ENCODE measurements at regions not wholly inside any gene's neighbourhood (a gene's known extent, or its start where the extent isn't known, plus 50 kb on each side); places are given as distances from the start of the nearest gene placed in this dataset.
"Not testable (repeated sequence)": the region's sequence is repeated elsewhere in the genome, so short reads cannot be mapped to it uniquely, and the experiment has no call there.

DNA sequence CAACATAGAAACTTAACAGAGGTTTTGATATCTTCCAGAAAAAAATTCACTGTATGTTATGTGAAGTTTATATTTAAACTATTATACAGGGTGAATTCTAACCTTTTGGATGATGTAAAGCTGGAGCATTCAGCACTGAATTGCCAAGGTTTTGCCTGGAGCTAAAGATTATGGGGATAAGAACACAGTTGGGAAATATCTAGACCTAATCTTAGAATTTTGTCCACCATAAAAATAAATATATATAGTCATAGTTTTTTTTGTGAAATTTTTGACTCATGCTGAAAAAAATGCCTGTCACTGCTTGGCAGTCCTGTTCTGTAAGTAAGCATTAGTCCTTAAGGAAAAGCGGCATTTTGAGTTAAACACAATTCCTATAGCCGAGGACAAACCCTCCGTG is 339.3 kb upstream of the TMEFF2 start:
- H4K20me1 ChIP-seq (ENCODE audit: insufficient read depth, low read length, poor library complexity, severe bottlenecking), result no peaks in the 10 kb centered on the region
- TF ChIP-seq, protein P1, sequence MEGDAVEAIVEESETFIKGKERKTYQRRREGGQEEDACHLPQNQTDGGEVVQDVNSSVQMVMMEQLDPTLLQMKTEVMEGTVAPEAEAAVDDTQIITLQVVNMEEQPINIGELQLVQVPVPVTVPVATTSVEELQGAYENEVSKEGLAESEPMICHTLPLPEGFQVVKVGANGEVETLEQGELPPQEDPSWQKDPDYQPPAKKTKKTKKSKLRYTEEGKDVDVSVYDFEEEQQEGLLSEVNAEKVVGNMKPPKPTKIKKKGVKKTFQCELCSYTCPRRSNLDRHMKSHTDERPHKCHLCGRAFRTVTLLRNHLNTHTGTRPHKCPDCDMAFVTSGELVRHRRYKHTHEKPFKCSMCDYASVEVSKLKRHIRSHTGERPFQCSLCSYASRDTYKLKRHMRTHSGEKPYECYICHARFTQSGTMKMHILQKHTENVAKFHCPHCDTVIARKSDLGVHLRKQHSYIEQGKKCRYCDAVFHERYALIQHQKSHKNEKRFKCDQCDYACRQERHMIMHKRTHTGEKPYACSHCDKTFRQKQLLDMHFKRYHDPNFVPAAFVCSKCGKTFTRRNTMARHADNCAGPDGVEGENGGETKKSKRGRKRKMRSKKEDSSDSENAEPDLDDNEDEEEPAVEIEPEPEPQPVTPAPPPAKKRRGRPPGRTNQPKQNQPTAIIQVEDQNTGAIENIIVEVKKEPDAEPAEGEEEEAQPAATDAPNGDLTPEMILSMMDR (conservative IDR thresholded peaks at IDR 0.05; ENCODE audit: low read length), result no peak
- TF ChIP-seq EZH2phosphoT487 (IDR thresholded peaks at IDR 0.05; ENCODE audit: borderline replicate concordance), result no peak
- no peak overlapping the region for H3K4me3 ChIP-seq (ENCODE audit: low read length, poor library complexity, severe bottlenecking)
- no peaks in the 10 kb centered on the region for H3K79me2 ChIP-seq (ENCODE audit: insufficient read depth, low read length)
- H3K4me1 ChIP-seq (ENCODE audit: insufficient read depth, low read length, poor library complexity, severe bottlenecking), result no peaks in the 10 kb centered on the region
- H3K9me3 ChIP-seq (ENCODE audit: insufficient read depth, low read depth, low read length), result no peaks in the 10 kb centered on the region
- H3F3A ChIP-seq (ENCODE audit: low read depth), result no peaks in the 10 kb centered on the region
- H2AFZ ChIP-seq (ENCODE audit: low read length), result no peak overlapping the region
- H3K4me2 ChIP-seq (ENCODE audit: low read depth, low read length, poor library complexity, severe bottlenecking), result no peak overlapping the region
- H3K9me2 ChIP-seq (replicated peaks; ENCODE audit: low read depth, low read length), result no peaks in the 10 kb centered on the region
- no peaks in the 10 kb centered on the region for H3K27me3 ChIP-seq (ENCODE audit: insufficient read depth, low read length, poor library complexity, severe bottlenecking)
- no peaks in the 10 kb centered on the region for H3K36me3 ChIP-seq (ENCODE audit: insufficient read depth, low read length)
- no peak overlapping the region for H3K9ac ChIP-seq (ENCODE audit: low read depth, low read length, poor library complexity, severe bottlenecking)

DNA sequence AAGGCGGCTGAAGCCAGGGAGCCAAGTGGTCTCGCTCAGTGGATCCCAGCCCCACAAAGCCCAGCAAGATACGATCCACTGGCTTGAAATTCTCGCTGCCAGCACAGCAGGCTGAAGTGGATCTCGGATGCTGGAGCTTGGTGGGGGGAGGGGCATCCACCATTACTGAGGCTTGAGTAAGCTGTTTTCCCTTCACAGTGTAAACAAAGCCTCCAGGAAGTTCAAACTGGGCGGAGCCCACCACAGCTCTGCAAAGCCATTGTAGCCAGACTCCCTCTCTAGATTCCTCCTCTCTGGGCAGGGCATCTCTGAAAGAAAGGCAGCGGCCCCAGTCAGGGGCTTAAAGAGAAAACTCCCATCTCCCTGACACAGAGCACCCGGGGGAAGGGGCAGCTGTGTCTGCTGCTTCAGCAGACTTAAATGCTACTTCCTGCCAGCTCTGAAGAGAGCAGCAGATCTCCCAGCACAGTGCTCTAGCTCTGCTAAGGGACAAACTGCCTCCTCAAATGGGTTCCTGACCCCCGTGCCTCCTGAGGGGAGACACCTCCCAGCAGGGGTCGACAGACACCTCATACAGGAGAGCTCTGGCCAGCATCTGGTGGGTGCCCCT is 330.0 kb upstream of the TMEFF2 start:
- H3K27me3 ChIP-seq (ENCODE audit: insufficient read depth, low read length, poor library complexity, severe bottlenecking); H4K20me1 ChIP-seq (ENCODE audit: insufficient read depth, low read length, poor library complexity, severe bottlenecking); H3K79me2 ChIP-seq (ENCODE audit: insufficient read depth, low read length); H3F3A ChIP-seq (ENCODE audit: low read depth); H3K9me2 ChIP-seq (replicated peaks; ENCODE audit: low read depth, low read length); H3K4me3 ChIP-seq (ENCODE audit: low read length, poor library complexity, severe bottlenecking); H3K36me3 ChIP-seq (ENCODE audit: insufficient read depth, low read length); H3K4me2 ChIP-seq (ENCODE audit: low read depth, low read length, poor library complexity, severe bottlenecking); H3K9me3 ChIP-seq (ENCODE audit: insufficient read depth, low read depth, low read length); H3K4me1 ChIP-seq (ENCODE audit: insufficient read depth, low read length, poor library complexity, severe bottlenecking); H2AFZ ChIP-seq (ENCODE audit: low read length); H3K9ac ChIP-seq (ENCODE audit: low read depth, low read length, poor library complexity, severe bottlenecking): not testable (repeated sequence)

DNA sequence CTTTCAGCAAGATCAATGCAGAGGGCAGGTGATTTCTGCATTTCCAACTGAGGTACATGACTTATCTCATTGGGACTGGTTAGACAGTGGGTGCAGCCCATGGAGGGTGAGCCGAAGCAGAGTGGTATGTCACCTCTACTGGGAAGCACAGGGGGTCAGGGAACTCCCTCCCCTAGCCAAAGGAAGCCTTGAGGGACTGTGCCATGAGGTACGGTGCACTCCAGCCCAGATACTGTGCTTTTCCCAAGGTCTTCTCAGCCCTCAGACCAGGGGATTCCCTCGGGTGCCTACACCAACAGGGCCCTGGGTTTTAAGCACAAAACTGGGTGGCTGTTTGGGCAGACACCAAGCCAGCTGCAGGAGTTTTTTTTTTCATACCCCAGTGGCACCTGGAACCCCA is 329.5 kb upstream of the TMEFF2 start:
- not testable (repeated sequence) for H3K9me2 ChIP-seq (replicated peaks; ENCODE audit: low read depth, low read length); H4K20me1 ChIP-seq (ENCODE audit: insufficient read depth, low read length, poor library complexity, severe bottlenecking); H3K9ac ChIP-seq (ENCODE audit: low read depth, low read length, poor library complexity, severe bottlenecking); H3K4me1 ChIP-seq (ENCODE audit: insufficient read depth, low read length, poor library complexity, severe bottlenecking); H3K27me3 ChIP-seq (ENCODE audit: insufficient read depth, low read length, poor library complexity, severe bottlenecking); H2AFZ ChIP-seq (ENCODE audit: low read length); H3K4me2 ChIP-seq (ENCODE audit: low read depth, low read length, poor library complexity, severe bottlenecking); H3K4me3 ChIP-seq (ENCODE audit: low read length, poor library complexity, severe bottlenecking); H3K79me2 ChIP-seq (ENCODE audit: insufficient read depth, low read length); H3K9me3 ChIP-seq (ENCODE audit: insufficient read depth, low read depth, low read length); H3K36me3 ChIP-seq (ENCODE audit: insufficient read depth, low read length); H3F3A ChIP-seq (ENCODE audit: low read depth)

DNA sequence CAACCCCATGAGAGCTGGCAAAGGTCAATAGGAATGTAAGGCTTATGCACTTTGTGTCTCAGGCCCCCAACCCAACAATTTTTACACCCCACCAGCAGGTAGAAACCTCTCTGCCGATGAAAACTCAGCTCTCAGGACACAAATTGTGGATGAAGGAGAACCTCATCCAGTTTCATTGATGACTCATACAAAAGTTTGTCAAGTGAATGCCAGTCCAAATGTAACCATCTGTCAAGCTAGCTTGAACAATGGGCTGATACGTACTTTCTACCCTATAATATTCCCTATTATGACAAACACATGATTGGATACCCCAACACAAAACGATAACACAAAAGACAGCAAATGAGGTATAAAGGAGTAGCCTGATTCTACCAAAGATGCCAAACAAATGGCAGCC is 321.2 kb upstream of the TMEFF2 start:
- no peak overlapping the region for H3K4me3 ChIP-seq (ENCODE audit: low read length, poor library complexity, severe bottlenecking)
- no peaks in the 10 kb centered on the region for H3K9me3 ChIP-seq (ENCODE audit: insufficient read depth, low read depth, low read length)
- H3K4me1 ChIP-seq (ENCODE audit: insufficient read depth, low read length, poor library complexity, severe bottlenecking), result no peaks in the 10 kb centered on the region
- H3K9ac ChIP-seq (ENCODE audit: low read depth, low read length, poor library complexity, severe bottlenecking), result no peak overlapping the region
- no peaks in the 10 kb centered on the region for H3K9me2 ChIP-seq (replicated peaks; ENCODE audit: low read depth, low read length)
- no peaks in the 10 kb centered on the region for H3K36me3 ChIP-seq (ENCODE audit: insufficient read depth, low read length)
- TF ChIP-seq, protein P1 (conservative IDR thresholded peaks at IDR 0.05; ENCODE audit: low read length), result no peak
- TF ChIP-seq EZH2phosphoT487 (IDR thresholded peaks at IDR 0.05; ENCODE audit: borderline replicate concordance), result no peak
- H3K4me2 ChIP-seq (ENCODE audit: low read depth, low read length, poor library complexity, severe bottlenecking), result no peak overlapping the region
- H4K20me1 ChIP-seq (ENCODE audit: insufficient read depth, low read length, poor library complexity, severe bottlenecking), result no peaks in the 10 kb centered on the region
- no peaks in the 10 kb centered on the region for H3K27me3 ChIP-seq (ENCODE audit: insufficient read depth, low read length, poor library complexity, severe bottlenecking)
- no peak overlapping the region for H2AFZ ChIP-seq (ENCODE audit: low read length)
- no peaks in the 10 kb centered on the region for H3F3A ChIP-seq (ENCODE audit: low read depth)
- H3K79me2 ChIP-seq (ENCODE audit: insufficient read depth, low read length), result no peaks in the 10 kb centered on the region
